ENCODE measurements at regions not wholly inside any gene's neighbourhood (a gene's known extent, or its start where the extent isn't known, plus 50 kb on each side); places are given as distances from the start of the nearest gene placed in this dataset.

GRCh38 chr3:87422333-87422732, 145.9 kb upstream of the POU1F1 start:
- no peak for TF ChIP-seq EP300 (IDR thresholded peaks at IDR 0.05)
- TF ChIP-seq CTCF (IDR thresholded peaks at IDR 0.05): no peak
